Fibroblast of lung (primary cell): ENCODE measurements at regions not wholly inside any gene's neighbourhood (a gene's known extent, or its start where the extent isn't known, plus 50 kb on each side); places are given as distances from the start of the nearest gene placed in this dataset.

Experiments
- DNase-seq, 2 donors: peaks; one replicate each; pipeline versions ENCODE4 v3.0.0 to v3.0.0-alpha.2; 2010; ENCODE audit warnings: low read depth in 2 of 2
- H2AFZ ChIP-seq: 2 replicates; pipeline ENCODE4 v1.5.1; 2012; ENCODE audit warnings: low read length, control low read depth, inconsistent platforms
- H3K27ac ChIP-seq: 2 replicates; pipeline ENCODE4 v1.5.1; 2011; ENCODE audit warnings: low read length, control low read depth; ENCODE audit not compliant: insufficient read depth
- H3K27me3 ChIP-seq: 2 replicates; pipeline ENCODE4 v1.5.1; 2011; ENCODE audit warnings: mild to moderate bottlenecking, low read length; ENCODE audit not compliant: control insufficient read depth, insufficient read depth
- H3K36me3 ChIP-seq: 2 replicates; pipeline ENCODE4 v1.5.1; 2011; ENCODE audit warnings: low read length; ENCODE audit not compliant: control insufficient read depth, insufficient read depth
- H3K4me1 ChIP-seq: 2 replicates; pipeline ENCODE4 v1.5.1; 2011; ENCODE audit warnings: low read length; ENCODE audit not compliant: control insufficient read depth, insufficient read depth; ENCODE audit errors: extremely low read depth
- H3K4me2 ChIP-seq: 2 replicates; pipeline ENCODE4 v1.5.1; 2011; ENCODE audit warnings: low read length, control low read depth; ENCODE audit not compliant: insufficient read depth; ENCODE audit errors: extremely low read depth
- H3K4me3 ChIP-seq, 4 experiments: fragments of 200-600 bp in 1 of 4; sonication (generic) in 1 of 4; replicated peaks in 1 of 4; 2 replicates each; pipeline ENCODE4 v1.5.1; 2011 to 2016; ENCODE audit warnings: low read length in 4 of 4, low read depth in 3 of 4, mild to moderate bottlenecking in 3 of 4, control low read depth in 2 of 4, inconsistent platforms in 1 of 4, mixed read lengths in 1 of 4; ENCODE audit not compliant: insufficient read depth in 1 of 4; ENCODE audit errors: control extremely low read depth in 1 of 4
- H3K79me2 ChIP-seq: 2 replicates; pipeline ENCODE4 v1.5.1; 2012; ENCODE audit warnings: mild to moderate bottlenecking, low read length, inconsistent platforms; ENCODE audit not compliant: control insufficient read depth, insufficient read depth
- H3K9ac ChIP-seq: 2 replicates; pipeline ENCODE4 v1.5.1; 2011; ENCODE audit warnings: mild to moderate bottlenecking, low read length, control low read depth; ENCODE audit not compliant: insufficient read depth
- H3K9me3 ChIP-seq: 2 replicates; pipeline ENCODE4 v1.5.1; 2012; ENCODE audit warnings: low read depth, low read length; ENCODE audit not compliant: control insufficient read depth, insufficient read depth
- H4K20me1 ChIP-seq: 2 replicates; pipeline ENCODE4 v1.5.1; 2011; ENCODE audit warnings: low read length; ENCODE audit not compliant: control insufficient read depth, insufficient read depth; ENCODE audit errors: extremely low read depth
- CTCF ChIP-seq, 2 donors: IDR thresholded peaks in 1 of 2; conservative IDR thresholded peaks in 1 of 2; 1 replicate in 1 of 2; 2 replicates in 1 of 2; pipeline ENCODE4 v1.5.1; 2011 to 2012; ENCODE audit warnings: low read length in 2 of 2, control low read depth in 1 of 2, inconsistent platforms in 1 of 2, low read depth in 1 of 2, mild to moderate bottlenecking in 1 of 2
- EZH2 ChIP-seq: IDR thresholded peaks from 2 replicates; pipeline ENCODE4 v1.5.1; 2012; ENCODE audit warnings: low read length, control low read depth, mild to moderate bottlenecking; ENCODE audit errors: missing control alignments

DNA sequence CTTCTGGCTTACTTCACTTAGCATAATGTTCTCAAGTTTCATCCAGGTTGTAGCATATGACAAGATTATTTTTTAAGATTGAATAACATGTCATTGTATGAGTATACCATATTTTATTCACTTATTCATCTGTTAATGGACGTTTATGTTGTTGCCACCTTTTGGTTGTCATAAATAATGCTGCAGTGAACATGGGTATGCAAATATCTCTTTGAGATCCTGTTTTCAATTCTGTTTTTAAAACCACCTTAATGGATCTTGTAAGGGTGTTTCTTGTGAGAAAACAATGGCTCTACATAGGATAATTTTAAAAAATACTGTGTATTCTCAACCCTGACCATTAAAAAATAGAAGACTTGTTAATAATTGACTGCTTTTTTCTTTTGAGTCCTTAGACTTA is 290.7 kb upstream of the TMEM229A start:
- Histone ChIP-seq H3K27me3 (no peaks in the 10 kb centered on the region), H4K20me1 (no peaks in the 10 kb centered on the region), H3K36me3 (no peaks in the 10 kb centered on the region), H3K4me2 (no peak overlapping the region), H3K9ac (no peak overlapping the region), H2AFZ (no peak overlapping the region), H3K4me3 (no peak overlapping the region), H3K9me3 (no peaks in the 10 kb centered on the region), H3K4me1 (no peaks in the 10 kb centered on the region), H3K27ac (no peak overlapping the region), H3K79me2 (no peaks in the 10 kb centered on the region)
- TF ChIP-seq EZH2 (no peak), CTCF (conservative IDR thresholded peaks at IDR 0.05 in 1 of 2, IDR thresholded peaks at IDR 0.05 in 1 of 2; ENCODE audit: low read depth in 1 of 2, low read length in 2 of 2) (no peak)
- DNase-seq = no peak

DNA sequence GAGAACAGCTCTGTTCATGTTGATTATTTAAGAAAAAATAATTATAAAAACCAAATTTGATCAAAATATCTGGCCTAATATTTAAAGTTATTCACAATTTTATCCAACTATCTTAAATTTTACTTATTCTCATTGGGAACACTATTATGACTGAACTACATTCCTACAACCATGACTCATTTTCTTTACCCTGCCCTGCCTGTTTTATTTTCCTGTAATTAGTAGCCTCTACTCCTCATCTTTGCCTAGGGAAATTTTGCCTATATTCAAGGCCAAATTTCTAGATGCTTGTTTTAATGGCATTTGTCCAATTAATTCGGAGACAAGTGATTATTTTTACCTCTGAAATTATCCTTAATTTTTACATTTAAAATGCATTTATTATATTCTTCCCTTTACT is 289.7 kb upstream of the TMEM229A start:
- H4K20me1 ChIP-seq = no peaks in the 10 kb centered on the region
- H3K4me2 ChIP-seq = no peak overlapping the region
- no peak overlapping the region for H3K27ac ChIP-seq
- no peaks in the 10 kb centered on the region for H3K36me3 ChIP-seq
- DNase-seq = no peak
- H2AFZ ChIP-seq = no peak overlapping the region
- no peak overlapping the region for H3K4me3 ChIP-seq
- H3K4me1 ChIP-seq = no peaks in the 10 kb centered on the region
- no peaks in the 10 kb centered on the region for H3K79me2 ChIP-seq
- TF ChIP-seq EZH2 (no peak), CTCF (conservative IDR thresholded peaks at IDR 0.05 in 1 of 2, IDR thresholded peaks at IDR 0.05 in 1 of 2; ENCODE audit: low read depth in 1 of 2, low read length in 2 of 2) (no peak)
- no peak overlapping the region for H3K9ac ChIP-seq
- no peaks in the 10 kb centered on the region for H3K9me3 ChIP-seq
- H3K27me3 ChIP-seq = no peaks in the 10 kb centered on the region

- peak in 1 of 2 donors; percentile 58 for DNase-seq
- no peaks in the 10 kb centered on the region for H3K4me1 ChIP-seq
- no peak overlapping the region for H3K4me2 ChIP-seq
- no peak overlapping the region for H3K4me3 ChIP-seq
- TF ChIP-seq CTCF (conservative IDR thresholded peaks at IDR 0.05 in 1 of 2, IDR thresholded peaks at IDR 0.05 in 1 of 2; ENCODE audit: low read depth in 1 of 2, low read length in 2 of 2) (no peak), EZH2 (no peak)
- H2AFZ ChIP-seq = no peak overlapping the region
- no peaks in the 10 kb centered on the region for H3K79me2 ChIP-seq
- no peaks in the 10 kb centered on the region for H3K9me3 ChIP-seq
- H3K27ac ChIP-seq = no peak overlapping the region
- no peaks in the 10 kb centered on the region for H4K20me1 ChIP-seq
- H3K27me3 ChIP-seq = no peaks in the 10 kb centered on the region
- H3K9ac ChIP-seq = no peak overlapping the region
- H3K36me3 ChIP-seq = no peaks in the 10 kb centered on the region
These were observed 286.0 kb upstream of the TMEM229A start for GRCh38 chr7:124318721-124319450.
